AG04450 (cell line): ENCODE measurements at regions not wholly inside any gene's neighbourhood (a gene's known extent, or its start where the extent isn't known, plus 50 kb on each side); places are given as distances from the start of the nearest gene placed in this dataset.

ENCODE experiments used
- CTCF ChIA-PET: fragments of 300-600, 350-600 bp; formaldehyde crosslinking; extraction: SDS; loops from one replicate; lab custom pipeline; 2022; ENCODE audit warnings: antibody characterized with exemption, inconsistent platforms; lab: Charles Lee
- POLR2A ChIA-PET: fragments of 350-600 bp; formaldehyde crosslinking; extraction: SDS; loops from one replicate; lab custom pipeline; 2021; ENCODE audit warnings: antibody characterized with exemption, inconsistent platforms; lab: Yijun Ruan, JAX
- DNase-seq: peaks from one replicate; pipeline ENCODE4 v3.0.0-alpha.2; 2011; ENCODE audit warnings: low read depth, low spot score
- H3K27ac ChIP-seq: one replicate; pipeline ENCODE4 v1.5.1; 2012; ENCODE audit warnings: low read depth, low read length, control low read depth
- H3K27me3 ChIP-seq: one replicate; pipeline ENCODE4 v1.6.0; 2012; ENCODE audit warnings: low read length; ENCODE audit not compliant: control insufficient read depth, insufficient read depth
- H3K4me3 ChIP-seq: 2 replicates; pipeline ENCODE4 v1.5.1; 2011; ENCODE audit warnings: mild to moderate bottlenecking, low read depth, low read length, control low read depth
- H3K9me3 ChIP-seq: 2 replicates; pipeline ENCODE4 v1.5.1; 2012; ENCODE audit warnings: low read length; ENCODE audit not compliant: control insufficient read depth, insufficient read depth
- CTCF ChIP-seq: IDR thresholded peaks from 2 replicates; pipeline ENCODE4 v1.5.1; 2011; ENCODE audit warnings: low read depth, low read length, control low read depth, inconsistent platforms

- no peaks in the 10 kb centered on the region for H3K27me3 ChIP-seq
- no peak for TF ChIP-seq CTCF
- H3K4me3 ChIP-seq = peak overlapping the region; percentile 28
- H3K27ac ChIP-seq = peak overlapping the region; percentile 71
- POLR2A ChIA-PET = interaction anchor here (0.7 to 3.5 kb wide), 3 partner anchors 9 to 360 kb away, joined by 3 to 30 read pairs (median 4); partner anchors contain the start of gene BTG1
- no peaks in the 10 kb centered on the region for H3K9me3 ChIP-seq
- DNase-seq = no peak
- CTCF ChIA-PET = interaction anchor here (0.6 to 1.2 kb wide), 5 partner anchors 11 to 1124 kb away, joined by 3 to 5 read pairs (median 3); no protein-coding TSS in a partner anchor
These were observed 197.2 kb upstream of the PLEKHG7 start for GRCh38 chr12:92505254-92506231.

- no peak overlapping the region for H3K4me3 ChIP-seq
- no peak for DNase-seq
- no peak overlapping the region for H3K27ac ChIP-seq
- TF ChIP-seq CTCF = no peak
- ChIA-PET CTCF (interaction anchor here (0.7 kb wide), 1 partner anchor 104 kb away, joined by 3 read pairs; no protein-coding TSS in a partner anchor), POLR2A (interaction anchor here (1.0 to 3.5 kb wide), 2 partner anchors 62 to 359 kb away, joined by 3 to 30 read pairs; partner anchors contain the start of gene BTG1)
- no peaks in the 10 kb centered on the region for H3K27me3 ChIP-seq
- H3K9me3 ChIP-seq = no peaks in the 10 kb centered on the region
These were observed 198.2 kb upstream of the PLEKHG7 start for GRCh38 chr12:92504594-92504981.

GRCh38 chr12:92503971-92504593, 198.7 kb upstream of the PLEKHG7 start:
- H3K27ac ChIP-seq = no peak overlapping the region
- H3K9me3 ChIP-seq = no peaks in the 10 kb centered on the region
- ChIA-PET CTCF (interaction anchor here (0.7 to 1.4 kb wide), 3 partner anchors 67 to 1123 kb away, joined by 3 to 4 read pairs (median 3); no protein-coding TSS in a partner anchor), POLR2A (interaction anchor here (1.0 to 3.5 kb wide), 2 partner anchors 63 to 359 kb away, joined by 3 to 30 read pairs; partner anchors contain the start of gene BTG1)
- H3K4me3 ChIP-seq = no peak overlapping the region
- DNase-seq = no peak
- no peaks in the 10 kb centered on the region for H3K27me3 ChIP-seq
- no peak for TF ChIP-seq CTCF

- Histone ChIP-seq H3K9me3 (no peaks in the 10 kb centered on the region), H3K27me3 (no peaks in the 10 kb centered on the region), H3K27ac (no peak overlapping the region), H3K4me3 (no peak overlapping the region)
- ChIA-PET CTCF (interaction anchor here (0.7 to 1.4 kb wide), 4 partner anchors 27 to 1122 kb away, joined by 3 to 4 read pairs (median 4); no protein-coding TSS in a partner anchor), POLR2A (interaction anchor here (0.6 to 3.5 kb wide), 3 partner anchors 23 to 358 kb away, joined by 5 to 30 read pairs (median 6); partner anchors contain the start of gene BTG1)
- no peak for DNase-seq
- no peak for TF ChIP-seq CTCF
These were observed 199.5 kb upstream of the PLEKHG7 start for GRCh38 chr12:92503029-92503931.
